ENCODE measurements at regions not wholly inside any gene's neighbourhood (a gene's known extent, or its start where the extent isn't known, plus 50 kb on each side); places are given as distances from the start of the nearest gene placed in this dataset.
A peak's percentile ranks its signal among the peaks of the same experiment; 100 is the strongest.

DNA sequence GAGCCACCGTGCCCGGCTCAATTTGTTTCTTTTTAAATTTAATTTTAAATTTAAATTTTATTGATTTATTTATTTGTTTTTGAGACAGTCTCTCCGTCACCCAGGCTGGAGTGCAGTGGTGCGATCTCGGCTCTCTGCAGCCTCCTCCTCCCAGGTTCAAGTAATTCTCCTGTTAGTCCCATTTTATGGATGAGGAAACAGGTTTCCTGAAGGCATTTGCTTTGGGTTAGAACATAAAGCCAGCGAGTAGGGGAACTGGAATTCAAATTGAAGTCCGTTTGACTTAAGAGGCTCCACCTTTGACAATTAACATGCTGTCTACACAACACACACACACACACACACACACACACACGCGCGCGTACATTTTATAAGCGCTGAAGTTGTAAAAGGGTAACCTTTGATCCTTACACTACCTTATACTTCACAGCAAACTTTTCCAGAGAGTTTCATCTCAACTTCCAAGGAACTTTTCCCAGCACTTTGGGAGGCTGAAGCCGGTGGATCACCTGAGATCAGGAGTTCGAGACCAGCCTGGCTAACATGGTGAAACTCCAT lies 232.0 kb downstream of the BCAS1 start:
- Histone ChIP-seq H3K9me3 (ENCODE audit: control insufficient read depth, low read length) (no peaks in the 10 kb centered on the region), H3K27me3 (ENCODE audit: control insufficient read depth, insufficient read depth, low read length) (no peaks in the 10 kb centered on the region), H3K9ac (ENCODE audit: low read length) (no peak overlapping the region), H3K4me1 (ENCODE audit: control insufficient read depth, insufficient read depth, low read length) (peaks cover 20% of the 10 kb centered on the region), H3K36me3 (ENCODE audit: control insufficient read depth, insufficient read depth, low read length) (no peaks in the 10 kb centered on the region), H3K4me3 (ENCODE audit: low read length) (no peak overlapping the region)

DNA sequence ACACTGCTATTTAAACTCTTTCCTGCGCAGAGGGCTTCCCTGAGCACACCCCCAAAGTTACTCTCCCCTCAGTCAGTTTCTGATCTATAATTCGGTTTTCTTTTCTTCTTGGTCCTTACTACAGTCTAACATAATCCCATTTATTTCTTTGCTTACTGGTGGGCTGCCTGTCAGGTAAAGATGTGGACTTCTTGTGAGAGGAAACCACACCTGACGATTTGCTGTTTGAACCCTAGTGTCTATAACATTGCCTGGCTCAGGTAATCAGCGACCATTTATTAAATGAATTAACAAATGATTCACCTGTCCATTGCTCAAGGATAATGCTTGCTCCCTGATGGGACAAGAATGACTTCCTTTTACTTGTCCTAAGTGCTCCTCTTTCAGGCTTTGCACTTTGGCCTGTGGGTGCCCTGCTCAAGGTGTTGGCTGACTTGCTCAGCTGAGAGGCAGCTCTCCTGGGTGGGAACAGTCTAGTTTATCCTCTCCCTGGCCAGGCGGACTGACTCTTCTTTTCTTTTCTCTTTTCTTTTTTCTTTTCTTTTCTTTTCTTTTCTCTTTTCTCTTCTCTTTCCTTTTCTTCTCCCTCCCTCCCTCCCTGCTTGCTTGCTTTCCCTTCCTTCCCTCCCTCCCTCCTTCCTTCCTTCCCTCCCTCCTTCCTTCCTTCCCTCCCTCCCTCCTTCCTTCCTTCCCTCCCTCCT lies 233.1 kb downstream of the BCAS1 start:
- Histone ChIP-seq H3K4me1 (ENCODE audit: control insufficient read depth, insufficient read depth, low read length) (peaks cover 14% of the 10 kb centered on the region), H3K9me3 (ENCODE audit: control insufficient read depth, low read length) (no peaks in the 10 kb centered on the region), H3K9ac (ENCODE audit: low read length) (no peak overlapping the region), H3K4me3 (ENCODE audit: low read length) (no peak overlapping the region), H3K27me3 (ENCODE audit: control insufficient read depth, insufficient read depth, low read length) (no peaks in the 10 kb centered on the region), H3K36me3 (ENCODE audit: control insufficient read depth, insufficient read depth, low read length) (no peaks in the 10 kb centered on the region)

DNA sequence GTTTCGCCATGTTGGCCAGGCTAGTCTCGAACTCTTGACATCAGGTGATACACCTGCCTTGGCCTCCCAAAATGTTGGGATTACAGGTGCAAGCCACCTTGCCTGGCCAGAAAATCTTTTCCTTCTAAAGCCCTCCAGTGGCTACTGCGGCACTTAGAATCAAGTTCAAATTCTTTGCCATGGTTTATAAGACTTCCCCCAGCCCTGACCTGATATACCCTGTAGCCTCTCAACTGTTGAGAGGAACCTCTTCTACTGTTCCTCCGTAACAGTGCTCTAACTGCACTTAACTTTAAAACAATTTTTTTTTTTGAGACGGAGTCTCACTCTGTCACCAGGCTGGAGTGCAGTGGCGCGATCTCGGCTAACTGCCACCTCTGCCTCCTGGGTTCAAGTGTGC lies 235.6 kb downstream of the BCAS1 start:
- H3K36me3 ChIP-seq (ENCODE audit: control insufficient read depth, insufficient read depth, low read length) = no peaks in the 10 kb centered on the region
- H3K27me3 ChIP-seq (ENCODE audit: control insufficient read depth, insufficient read depth, low read length) = no peaks in the 10 kb centered on the region
- peaks cover 20% of the 10 kb centered on the region for H3K4me1 ChIP-seq (ENCODE audit: control insufficient read depth, insufficient read depth, low read length)
- no peak overlapping the region for H3K9ac ChIP-seq (ENCODE audit: low read length)
- H3K9me3 ChIP-seq (ENCODE audit: control insufficient read depth, low read length) = no peaks in the 10 kb centered on the region
- no peak overlapping the region for H3K4me3 ChIP-seq (ENCODE audit: low read length)

DNA sequence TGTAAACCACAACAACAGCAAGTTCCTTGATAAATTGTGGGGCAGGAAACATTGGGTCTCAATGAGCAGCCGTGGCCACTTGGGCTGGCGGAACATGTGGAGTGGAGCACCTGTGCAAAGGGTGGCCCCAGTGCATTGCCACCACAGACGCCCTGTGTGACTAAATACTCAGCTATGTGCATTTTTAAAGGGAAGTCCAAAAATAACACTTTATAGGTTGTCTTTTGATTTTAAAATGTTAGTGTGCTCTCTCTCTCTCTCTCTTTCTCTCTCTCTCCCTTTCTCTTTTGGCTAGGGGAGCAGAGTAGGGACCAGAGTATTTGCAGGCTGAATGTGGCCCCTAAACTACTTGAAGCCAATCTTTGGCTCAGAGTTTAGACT lies 236.3 kb downstream of the BCAS1 start:
- no peaks in the 10 kb centered on the region for H3K27me3 ChIP-seq (ENCODE audit: control insufficient read depth, insufficient read depth, low read length)
- H3K4me3 ChIP-seq (ENCODE audit: low read length) = no peak overlapping the region
- no peaks in the 10 kb centered on the region for H3K9me3 ChIP-seq (ENCODE audit: control insufficient read depth, low read length)
- H3K9ac ChIP-seq (ENCODE audit: low read length) = no peak overlapping the region
- peaks cover 21% of the 10 kb centered on the region for H3K4me1 ChIP-seq (ENCODE audit: control insufficient read depth, insufficient read depth, low read length)
- no peaks in the 10 kb centered on the region for H3K36me3 ChIP-seq (ENCODE audit: control insufficient read depth, insufficient read depth, low read length)

DNA sequence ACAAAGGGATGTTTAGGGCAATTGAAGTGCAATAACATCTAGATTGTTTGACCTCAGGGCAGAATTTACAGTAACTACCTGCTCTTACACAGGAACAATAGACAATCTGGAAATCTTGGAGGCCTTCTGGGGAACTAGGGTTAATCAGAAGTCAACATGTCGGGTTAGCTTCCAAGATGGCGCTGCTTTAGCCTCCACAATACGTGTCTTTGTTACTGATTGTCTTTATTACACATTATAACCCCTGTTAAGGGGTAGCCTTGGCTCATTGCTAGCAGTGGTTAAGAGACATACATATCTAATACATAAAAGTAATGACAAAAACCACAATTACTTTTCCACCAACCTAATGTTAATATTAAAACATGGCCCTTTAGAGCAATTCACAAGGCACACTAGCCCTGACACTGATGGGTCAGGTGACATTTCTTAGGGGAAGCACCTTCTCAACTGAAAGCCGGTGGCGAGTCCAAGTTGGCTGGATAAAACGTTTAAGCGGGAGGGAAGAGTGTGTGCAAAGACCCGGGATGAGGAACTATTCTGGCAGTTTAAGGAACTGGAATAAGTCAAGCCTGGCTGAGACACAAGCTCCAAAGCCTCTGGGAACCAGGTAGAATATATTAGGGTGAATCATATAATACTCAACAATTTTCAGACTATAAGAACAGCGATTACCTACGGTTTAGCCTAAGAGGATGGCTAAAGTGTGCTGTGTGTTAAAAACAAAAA lies 236.9 kb downstream of the BCAS1 start:
- Histone ChIP-seq H3K36me3 (ENCODE audit: control insufficient read depth, insufficient read depth, low read length) (no peaks in the 10 kb centered on the region), H3K4me3 (ENCODE audit: low read length) (no peak overlapping the region), H3K4me1 (ENCODE audit: control insufficient read depth, insufficient read depth, low read length) (peaks cover 19% of the 10 kb centered on the region), H3K27me3 (ENCODE audit: control insufficient read depth, insufficient read depth, low read length) (no peaks in the 10 kb centered on the region), H3K9me3 (ENCODE audit: control insufficient read depth, low read length) (no peaks in the 10 kb centered on the region), H3K9ac (ENCODE audit: low read length) (no peak overlapping the region)

DNA sequence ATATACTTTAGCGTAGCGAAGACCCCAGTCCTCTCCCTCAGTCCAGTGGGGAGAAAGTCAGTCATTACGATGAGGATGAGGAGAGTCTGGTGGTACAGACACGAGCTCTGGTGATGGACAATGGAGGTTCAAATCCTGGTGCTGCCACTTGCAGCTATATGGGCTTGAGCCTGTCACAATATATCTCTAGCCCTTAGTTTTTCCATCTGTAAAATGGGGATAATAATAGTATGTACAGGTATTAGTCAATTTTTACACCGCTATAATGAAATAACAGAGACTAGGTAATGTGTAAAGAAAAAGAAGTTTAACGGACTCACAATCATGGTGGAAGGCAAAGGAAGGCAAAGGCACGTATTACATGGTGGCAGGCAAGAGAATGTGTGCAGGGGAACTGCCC lies 237.9 kb downstream of the BCAS1 start:
- Histone ChIP-seq H3K4me3 (ENCODE audit: low read length) (no peak overlapping the region), H3K9ac (ENCODE audit: low read length) (no peak overlapping the region), H3K27me3 (ENCODE audit: control insufficient read depth, insufficient read depth, low read length) (no peaks in the 10 kb centered on the region), H3K9me3 (ENCODE audit: control insufficient read depth, low read length) (no peaks in the 10 kb centered on the region), H3K36me3 (ENCODE audit: control insufficient read depth, insufficient read depth, low read length) (no peaks in the 10 kb centered on the region), H3K4me1 (ENCODE audit: control insufficient read depth, insufficient read depth, low read length) (peaks cover 16% of the 10 kb centered on the region)

DNA sequence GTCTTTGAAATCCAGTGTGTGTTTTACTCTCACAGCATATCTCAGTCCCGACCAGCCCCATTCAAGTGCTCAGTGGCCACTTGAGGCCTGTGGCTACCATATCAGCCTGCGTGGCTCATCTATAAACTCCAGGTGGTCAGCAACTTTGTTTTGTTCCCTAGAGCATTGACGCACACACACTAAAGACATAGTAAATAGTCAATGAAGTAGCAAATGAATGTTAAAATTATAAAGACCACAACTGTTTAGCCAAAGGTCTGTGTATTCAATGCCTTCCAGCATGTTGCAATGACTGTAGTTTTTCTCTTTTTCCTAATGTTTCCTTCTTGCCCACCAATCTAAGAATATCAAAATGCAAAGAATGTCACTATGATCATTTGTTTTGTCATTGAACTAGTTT lies 238.2 kb upstream of the ZNF217 start:
- Histone ChIP-seq H3K4me1 (ENCODE audit: control insufficient read depth, insufficient read depth, low read length) (peaks cover 16% of the 10 kb centered on the region), H3K4me3 (ENCODE audit: low read length) (no peak overlapping the region), H3K9me3 (ENCODE audit: control insufficient read depth, low read length) (no peaks in the 10 kb centered on the region)

DNA sequence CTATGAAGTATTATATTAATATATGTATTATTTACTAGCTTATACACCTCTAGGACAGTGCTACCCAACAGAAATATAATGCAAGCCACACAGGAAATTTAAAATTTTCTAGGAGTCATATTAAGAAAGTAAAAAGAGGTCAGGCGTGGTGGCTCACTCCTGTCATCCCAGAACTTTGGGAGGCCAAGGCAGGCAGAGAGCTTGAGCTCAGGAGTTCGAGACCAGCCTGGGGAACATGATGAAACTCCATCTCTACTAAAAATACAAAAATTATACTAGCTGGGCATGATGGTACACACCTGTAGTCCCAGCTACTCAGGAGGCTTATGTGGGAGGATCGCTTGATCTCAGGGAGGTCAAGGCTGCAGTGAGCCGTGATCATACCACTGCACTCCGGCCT lies 237.6 kb upstream of the ZNF217 start:
- H3K36me3 ChIP-seq (ENCODE audit: control insufficient read depth, insufficient read depth, low read length) = no peaks in the 10 kb centered on the region
- no peaks in the 10 kb centered on the region for H3K9me3 ChIP-seq (ENCODE audit: control insufficient read depth, low read length)
- no peak overlapping the region for H3K9ac ChIP-seq (ENCODE audit: low read length)
- no peak overlapping the region for H3K4me3 ChIP-seq (ENCODE audit: low read length)
- H3K27me3 ChIP-seq (ENCODE audit: control insufficient read depth, insufficient read depth, low read length) = no peaks in the 10 kb centered on the region
- H3K4me1 ChIP-seq (ENCODE audit: control insufficient read depth, insufficient read depth, low read length) = peaks cover 16% of the 10 kb centered on the region

More for the DNA sequence above, 238.2 kb upstream of the ZNF217 start:
- Histone ChIP-seq H3K27me3 (ENCODE audit: control insufficient read depth, insufficient read depth, low read length) (no peaks in the 10 kb centered on the region), H3K36me3 (ENCODE audit: control insufficient read depth, insufficient read depth, low read length) (no peaks in the 10 kb centered on the region), H3K9ac (ENCODE audit: low read length) (no peak overlapping the region)

DNA sequence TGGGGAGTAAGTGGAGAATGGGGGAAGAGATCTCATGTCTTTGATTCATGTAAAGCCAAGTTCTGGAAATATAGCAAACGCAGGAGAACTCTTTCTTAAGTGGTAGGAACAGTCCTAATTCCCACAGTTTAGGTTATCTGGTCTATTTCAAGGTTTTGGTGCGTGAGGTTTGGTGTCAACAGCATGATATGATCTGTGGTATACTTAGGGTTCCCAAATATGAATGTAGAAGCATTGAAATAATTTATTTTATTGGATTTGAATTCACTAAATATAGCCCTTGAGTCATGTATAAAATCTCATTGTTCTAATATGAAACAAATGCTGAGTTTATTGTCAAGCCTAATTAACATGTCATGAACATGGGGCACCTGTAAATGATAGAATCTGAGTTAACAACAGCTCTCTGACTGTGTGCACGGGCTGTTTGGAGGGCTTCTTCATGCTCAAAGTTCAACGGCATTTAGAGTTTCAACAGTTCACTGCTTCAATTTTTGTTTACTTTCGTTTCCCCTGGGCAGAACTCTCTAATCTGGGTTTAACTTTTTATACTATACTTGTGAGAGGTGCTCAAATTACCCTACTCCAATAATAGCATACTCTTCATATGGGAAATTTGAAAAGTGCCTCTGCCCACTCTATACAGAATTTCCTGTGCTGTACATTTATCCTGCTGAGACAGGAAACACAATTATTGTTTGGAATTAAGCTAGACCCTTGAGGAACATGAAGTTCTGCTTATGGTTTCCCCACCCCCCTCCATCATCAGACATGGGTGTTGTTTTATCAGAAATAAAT lies 236.3 kb upstream of the ZNF217 start:
- H3K9me3 ChIP-seq (ENCODE audit: control insufficient read depth, low read length) = no peaks in the 10 kb centered on the region
- no peaks in the 10 kb centered on the region for H3K36me3 ChIP-seq (ENCODE audit: control insufficient read depth, insufficient read depth, low read length)
- no peak overlapping the region for H3K4me3 ChIP-seq (ENCODE audit: low read length)
- no peaks in the 10 kb centered on the region for H3K27me3 ChIP-seq (ENCODE audit: control insufficient read depth, insufficient read depth, low read length)
- H3K9ac ChIP-seq (ENCODE audit: low read length) = peak overlapping the region; percentile 46
- peaks cover 16% of the 10 kb centered on the region for H3K4me1 ChIP-seq (ENCODE audit: control insufficient read depth, insufficient read depth, low read length)

DNA sequence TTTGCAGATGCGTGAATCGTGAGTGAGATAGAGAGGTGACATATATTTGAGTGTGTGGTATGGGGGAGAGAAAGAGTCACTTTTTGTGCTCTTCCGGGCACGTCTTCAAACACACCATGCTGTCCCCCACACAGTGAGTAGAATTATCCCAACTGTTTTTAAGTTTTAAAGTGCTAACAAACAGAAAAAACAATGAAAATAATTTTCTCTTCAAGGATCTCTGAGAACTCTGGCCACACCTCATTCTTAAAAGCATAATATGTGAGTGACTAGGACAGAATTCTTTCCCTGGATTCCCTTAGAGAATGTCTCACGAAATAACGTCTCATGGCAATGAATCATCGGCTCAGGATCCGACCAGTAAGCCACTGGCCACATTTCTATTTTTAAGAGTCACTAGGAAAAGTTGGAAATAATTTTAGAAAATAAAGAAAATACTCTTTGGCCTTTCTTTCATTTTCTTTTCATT lies 235.7 kb upstream of the ZNF217 start:
- peaks cover 16% of the 10 kb centered on the region for H3K4me1 ChIP-seq (ENCODE audit: control insufficient read depth, insufficient read depth, low read length)
- H3K36me3 ChIP-seq (ENCODE audit: control insufficient read depth, insufficient read depth, low read length) = no peaks in the 10 kb centered on the region
- no peaks in the 10 kb centered on the region for H3K27me3 ChIP-seq (ENCODE audit: control insufficient read depth, insufficient read depth, low read length)
- no peak overlapping the region for H3K4me3 ChIP-seq (ENCODE audit: low read length)
- H3K9ac ChIP-seq (ENCODE audit: low read length) = peak overlapping the region; percentile 46
- H3K9me3 ChIP-seq (ENCODE audit: control insufficient read depth, low read length) = no peaks in the 10 kb centered on the region

DNA sequence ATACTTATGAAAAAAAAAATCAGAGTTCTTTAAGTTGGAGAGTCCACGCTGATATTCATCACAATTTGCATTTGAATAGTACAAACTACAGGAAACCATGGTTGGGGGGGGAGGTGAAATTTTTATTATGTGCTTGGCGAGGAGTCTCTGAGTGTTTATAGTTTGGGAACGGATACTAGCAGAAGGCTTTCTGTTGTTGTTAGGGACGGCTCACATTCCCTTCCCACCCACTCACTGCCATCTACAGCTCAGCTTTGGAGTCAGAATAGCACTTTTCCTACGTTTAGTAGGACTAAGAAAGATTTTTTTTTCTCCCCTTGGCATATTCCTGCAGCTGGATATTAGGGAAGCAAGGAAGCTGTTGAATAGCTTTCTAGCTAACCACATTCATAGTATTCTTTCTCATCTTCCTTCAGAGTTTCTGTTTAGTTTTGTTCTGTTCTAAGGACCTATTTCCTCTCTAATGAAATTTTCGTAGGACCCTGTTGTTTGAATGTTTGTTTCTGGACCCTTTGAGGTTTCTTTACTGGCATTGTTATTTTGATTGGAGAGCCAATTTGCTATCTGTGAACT lies 235.1 kb upstream of the ZNF217 start:
- Histone ChIP-seq H3K9ac (ENCODE audit: low read length) (peak overlapping the region; percentile 44), H3K9me3 (ENCODE audit: control insufficient read depth, low read length) (no peaks in the 10 kb centered on the region), H3K4me1 (ENCODE audit: control insufficient read depth, insufficient read depth, low read length) (peaks cover 16% of the 10 kb centered on the region), H3K27me3 (ENCODE audit: control insufficient read depth, insufficient read depth, low read length) (no peaks in the 10 kb centered on the region), H3K4me3 (ENCODE audit: low read length) (no peak overlapping the region), H3K36me3 (ENCODE audit: control insufficient read depth, insufficient read depth, low read length) (no peaks in the 10 kb centered on the region)
